ENCODE measurements at regions not wholly inside any gene's neighbourhood (a gene's known extent, or its start where the extent isn't known, plus 50 kb on each side); places are given as distances from the start of the nearest gene placed in this dataset.

GRCh38 chrX:147468600-147468999 is 443.1 kb upstream of the FMR1 start:
- no peak for DNase-seq (ENCODE audit: low spot score)
- Histone ChIP-seq H3K27me3 (replicated peaks; ENCODE audit: insufficient read depth) (no peaks in the 10 kb centered on the region), H3K27ac (no peak overlapping the region), H3K4me1 (replicated peaks) (no peaks in the 10 kb centered on the region), H3K4me3 (no peak overlapping the region), H3K36me3 (no peaks in the 10 kb centered on the region), H3K9me3 (no peaks in the 10 kb centered on the region)
- WGBS = 79% methylated on average over 4 of the region's 4 CpGs
- TF ChIP-seq POLR2A (IDR thresholded peaks at IDR 0.05) = no peak
- no peak for TF ChIP-seq CTCF (IDR thresholded peaks at IDR 0.05)
- TF ChIP-seq POLR2AphosphoS5 (IDR thresholded peaks at IDR 0.05) = no peak
- intact Hi-C loops (cut with DNase I) = no loop called here

- H3K4me3 ChIP-seq = no peak overlapping the region
- no peaks in the 10 kb centered on the region for H3K36me3 ChIP-seq
- intact Hi-C loops (cut with DNase I) = no loop called here
- no peak overlapping the region for H3K27ac ChIP-seq
- WGBS = 33% methylated on average over 7 of the region's 7 CpGs
- DNase-seq (ENCODE audit: low spot score) = no peak
- no peak for TF ChIP-seq POLR2AphosphoS5 (IDR thresholded peaks at IDR 0.05)
- no peaks in the 10 kb centered on the region for H3K9me3 ChIP-seq
- no peaks in the 10 kb centered on the region for H3K4me1 ChIP-seq (replicated peaks)
- H3K27me3 ChIP-seq (replicated peaks; ENCODE audit: insufficient read depth) = no peaks in the 10 kb centered on the region
Measured at GRCh38 chrX:147476008-147476407, 435.7 kb upstream of the FMR1 start.

- H3K4me1 ChIP-seq (replicated peaks) = no peaks in the 10 kb centered on the region
- intact Hi-C loops (cut with DNase I) = no loop called here
- no peak overlapping the region for H3K27ac ChIP-seq
- WGBS = 91% methylated on average over 2 of the region's 2 CpGs
- DNase-seq (ENCODE audit: low spot score) = no peak
- H3K27me3 ChIP-seq (replicated peaks; ENCODE audit: insufficient read depth) = no peaks in the 10 kb centered on the region
- no peaks in the 10 kb centered on the region for H3K9me3 ChIP-seq
- no peak for TF ChIP-seq CTCF (IDR thresholded peaks at IDR 0.05)
- no peak for TF ChIP-seq POLR2A (IDR thresholded peaks at IDR 0.05)
- no peak for TF ChIP-seq POLR2AphosphoS5 (IDR thresholded peaks at IDR 0.05)
- no peak overlapping the region for H3K4me3 ChIP-seq
- no peaks in the 10 kb centered on the region for H3K36me3 ChIP-seq
Measured at GRCh38 chrX:147478899-147479298, 432.8 kb upstream of the FMR1 start.

GRCh38 chrX:147485207-147485606 is 426.5 kb upstream of the FMR1 start:
- H3K9me3 ChIP-seq = no peaks in the 10 kb centered on the region
- no peak overlapping the region for H3K27ac ChIP-seq
- H3K4me3 ChIP-seq = no peak overlapping the region
- no peaks in the 10 kb centered on the region for H3K4me1 ChIP-seq (replicated peaks)
- 94% methylated on average over 2 of the region's 2 CpGs for WGBS
- TF ChIP-seq CTCF (IDR thresholded peaks at IDR 0.05) (no peak), POLR2A (IDR thresholded peaks at IDR 0.05) (no peak), POLR2AphosphoS5 (IDR thresholded peaks at IDR 0.05) (no peak)
- intact Hi-C loops (cut with DNase I) = no loop called here
- H3K27me3 ChIP-seq (replicated peaks; ENCODE audit: insufficient read depth) = no peaks in the 10 kb centered on the region
- H3K36me3 ChIP-seq = no peaks in the 10 kb centered on the region
- no peak for DNase-seq (ENCODE audit: low spot score)

GRCh38 chrX:147494365-147494764 is 417.4 kb upstream of the FMR1 start:
- Histone ChIP-seq H3K27me3 (replicated peaks; ENCODE audit: insufficient read depth) (no peaks in the 10 kb centered on the region), H3K9me3 (no peaks in the 10 kb centered on the region), H3K4me3 (no peak overlapping the region), H3K36me3 (no peaks in the 10 kb centered on the region), H3K4me1 (replicated peaks) (no peaks in the 10 kb centered on the region), H3K27ac (no peak overlapping the region)
- 74% methylated on average over 1 of the region's 1 CpG for WGBS
- intact Hi-C loops (cut with DNase I) = no loop called here
- DNase-seq (ENCODE audit: low spot score) = no peak
- TF ChIP-seq CTCF (IDR thresholded peaks at IDR 0.05) (no peak), POLR2A (IDR thresholded peaks at IDR 0.05) (no peak), POLR2AphosphoS5 (IDR thresholded peaks at IDR 0.05) (no peak)
